ENCODE measurements at regions not wholly inside any gene's neighbourhood (a gene's known extent, or its start where the extent isn't known, plus 50 kb on each side); places are given as distances from the start of the nearest gene placed in this dataset.

GRCh38 chr11:15707971-15708370 lies 593.2 kb downstream of the INSC start:
- TF ChIP-seq, protein P1, sequence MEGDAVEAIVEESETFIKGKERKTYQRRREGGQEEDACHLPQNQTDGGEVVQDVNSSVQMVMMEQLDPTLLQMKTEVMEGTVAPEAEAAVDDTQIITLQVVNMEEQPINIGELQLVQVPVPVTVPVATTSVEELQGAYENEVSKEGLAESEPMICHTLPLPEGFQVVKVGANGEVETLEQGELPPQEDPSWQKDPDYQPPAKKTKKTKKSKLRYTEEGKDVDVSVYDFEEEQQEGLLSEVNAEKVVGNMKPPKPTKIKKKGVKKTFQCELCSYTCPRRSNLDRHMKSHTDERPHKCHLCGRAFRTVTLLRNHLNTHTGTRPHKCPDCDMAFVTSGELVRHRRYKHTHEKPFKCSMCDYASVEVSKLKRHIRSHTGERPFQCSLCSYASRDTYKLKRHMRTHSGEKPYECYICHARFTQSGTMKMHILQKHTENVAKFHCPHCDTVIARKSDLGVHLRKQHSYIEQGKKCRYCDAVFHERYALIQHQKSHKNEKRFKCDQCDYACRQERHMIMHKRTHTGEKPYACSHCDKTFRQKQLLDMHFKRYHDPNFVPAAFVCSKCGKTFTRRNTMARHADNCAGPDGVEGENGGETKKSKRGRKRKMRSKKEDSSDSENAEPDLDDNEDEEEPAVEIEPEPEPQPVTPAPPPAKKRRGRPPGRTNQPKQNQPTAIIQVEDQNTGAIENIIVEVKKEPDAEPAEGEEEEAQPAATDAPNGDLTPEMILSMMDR (conservative IDR thresholded peaks at IDR 0.05; ENCODE audit: low read length) = no peak
- TF ChIP-seq EZH2phosphoT487 (IDR thresholded peaks at IDR 0.05; ENCODE audit: borderline replicate concordance) = no peak
